GM19025 (cell line): ENCODE measurements at regions not wholly inside any gene's neighbourhood (a gene's known extent, or its start where the extent isn't known, plus 50 kb on each side); places are given as distances from the start of the nearest gene placed in this dataset.

Experiments
- ATAC-seq: cut with Tn5 transposase; IDR thresholded peaks from one replicate; pipeline ENCODE4 v1.9.1; 2021; ENCODE audit warnings: mild to moderate bottlenecking, low read depth, moderate library complexity; ENCODE audit not compliant: unreplicated experiment

GRCh38 chr10:52673468-52673867 is 99.1 kb downstream of the MBL2 start:
- no peak for ATAC-seq

- no peak for ATAC-seq
Observed at GRCh38 chr10:52674474-52674873, 98.1 kb downstream of the MBL2 start.

GRCh38 chr10:52677086-52677485 is 95.5 kb downstream of the MBL2 start:
- ATAC-seq, result no peak

- ATAC-seq, result no peak
Observed at GRCh38 chr10:52678611-52679010, 94.0 kb downstream of the MBL2 start.

- no peak for ATAC-seq
Observed at GRCh38 chr10:52679117-52679516, 93.5 kb downstream of the MBL2 start.

- ATAC-seq, result no peak
Observed at GRCh38 chr10:52682766-52683165, 89.8 kb downstream of the MBL2 start.

- no peak for ATAC-seq
Observed at GRCh38 chr10:52683776-52684175, 88.8 kb downstream of the MBL2 start.

- no peak for ATAC-seq
Observed at GRCh38 chr10:52688899-52689298, 83.7 kb downstream of the MBL2 start.

- ATAC-seq, result no peak
Observed at GRCh38 chr10:52696232-52696631, 76.4 kb downstream of the MBL2 start.

GRCh38 chr10:52701647-52702046 is 70.9 kb downstream of the MBL2 start:
- no peak for ATAC-seq

- ATAC-seq, result no peak
Observed at GRCh38 chr10:52703451-52703850, 69.1 kb downstream of the MBL2 start.

- ATAC-seq, result no peak
Observed at GRCh38 chr10:52703898-52704297, 68.7 kb downstream of the MBL2 start.

GRCh38 chr10:52706332-52707070 is 66.1 kb downstream of the MBL2 start:
- no peak for ATAC-seq
